Skeletal muscle cell (primary cell): ENCODE measurements at regions not wholly inside any gene's neighbourhood (a gene's known extent, or its start where the extent isn't known, plus 50 kb on each side); places are given as distances from the start of the nearest gene placed in this dataset.
"Not testable (repeated sequence)": the region's sequence is repeated elsewhere in the genome, so short reads cannot be mapped to it uniquely, and the experiment has no call there.

Experiments used
- DNase-seq: peaks from one replicate; pipeline ENCODE4 v3.0.0-alpha.2; 2010; ENCODE audit warnings: low read depth
- H3K4me3 ChIP-seq: 2 replicates; pipeline ENCODE4 v1.5.1; 2011; ENCODE audit warnings: low read depth, mild to moderate bottlenecking, control low read depth, low read length, moderate library complexity

- DNase-seq = no peak
- no peak overlapping the region for H3K4me3 ChIP-seq
These were observed 86.8 kb upstream of the NEDD4L start for GRCh38 chr18:57957210-57957609.

- H3K4me3 ChIP-seq = no peak overlapping the region
- no peak for DNase-seq
These were observed 87.5 kb upstream of the NEDD4L start for GRCh38 chr18:57956491-57956890.

DNA sequence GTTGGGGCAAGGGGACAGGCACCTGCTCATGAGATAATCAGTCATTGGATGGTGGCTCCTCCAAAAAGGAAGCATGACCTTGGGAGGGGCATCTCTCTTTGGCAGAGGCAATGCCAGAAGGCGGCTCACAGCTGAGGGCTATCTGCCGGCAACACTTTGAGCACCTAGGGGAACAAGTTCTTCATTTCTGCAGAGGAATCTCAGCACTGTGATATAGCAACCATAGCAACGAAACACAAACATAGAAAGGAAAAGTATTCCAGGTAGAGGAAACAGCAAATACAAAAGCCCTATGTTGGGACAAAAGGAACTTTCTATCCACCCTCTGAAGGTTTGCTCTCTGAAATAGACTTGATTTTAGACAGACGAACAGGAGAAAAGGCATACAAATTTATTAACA lies 89.1 kb upstream of the NEDD4L start:
- no peak overlapping the region for H3K4me3 ChIP-seq
- no peak for DNase-seq

DNA sequence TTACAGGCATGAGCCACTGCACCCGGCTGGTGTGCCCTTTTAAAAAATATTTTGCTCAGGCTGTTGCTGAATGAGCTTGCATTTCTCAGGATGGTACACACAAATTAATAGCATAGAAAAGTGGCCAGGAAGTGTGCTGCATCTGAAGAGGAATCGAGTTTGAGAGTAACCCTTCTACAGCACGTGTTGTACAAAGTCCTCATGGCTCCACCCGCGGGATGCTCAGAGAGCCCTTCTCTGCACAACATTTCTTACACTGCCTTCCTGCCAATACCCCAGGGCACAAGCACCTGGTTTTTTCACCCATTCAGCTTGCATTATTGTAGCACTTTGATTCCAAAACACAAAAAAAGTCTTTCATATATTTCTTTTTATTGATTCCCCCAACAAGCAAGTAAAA lies 90.1 kb upstream of the NEDD4L start:
- H3K4me3 ChIP-seq = no peak overlapping the region
- no peak for DNase-seq

DNA sequence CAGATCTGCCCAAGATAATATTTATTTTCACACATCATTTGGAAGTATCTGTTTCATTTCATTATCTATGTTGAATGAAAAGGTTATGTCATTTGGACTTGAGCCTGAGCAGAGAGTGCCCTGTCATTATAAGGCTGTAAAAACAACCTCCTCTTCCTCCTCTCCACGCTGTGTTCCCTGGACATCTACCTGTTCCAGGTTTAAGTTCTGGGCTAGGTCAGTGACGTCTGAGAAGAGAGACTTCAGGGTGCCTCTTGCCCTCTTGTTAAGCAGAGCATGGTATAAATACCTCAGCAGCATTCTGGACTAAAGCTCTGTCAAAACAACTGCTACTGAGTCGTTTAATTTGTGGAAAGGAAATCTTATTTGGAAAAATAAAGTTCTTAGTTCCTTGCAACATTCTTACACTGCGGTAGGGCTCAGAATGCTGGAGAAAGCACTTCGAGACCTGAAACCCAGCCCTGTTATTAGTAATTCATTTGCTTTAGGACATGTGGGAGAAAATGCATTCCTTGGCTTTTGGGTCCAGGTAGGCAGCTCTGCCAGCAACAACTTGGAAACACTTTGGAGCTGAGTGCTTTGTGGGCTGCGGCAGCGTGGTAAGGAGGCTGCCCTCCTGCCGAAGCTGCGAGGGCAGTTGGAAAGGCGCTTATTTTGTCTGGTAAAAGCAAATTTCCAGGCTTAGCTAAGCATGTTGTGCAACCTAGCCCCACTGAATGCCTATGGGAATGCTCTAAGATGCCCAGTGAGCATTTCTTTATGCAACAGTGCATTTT lies 91.8 kb upstream of the NEDD4L start:
- no peak for DNase-seq
- no peak overlapping the region for H3K4me3 ChIP-seq

DNA sequence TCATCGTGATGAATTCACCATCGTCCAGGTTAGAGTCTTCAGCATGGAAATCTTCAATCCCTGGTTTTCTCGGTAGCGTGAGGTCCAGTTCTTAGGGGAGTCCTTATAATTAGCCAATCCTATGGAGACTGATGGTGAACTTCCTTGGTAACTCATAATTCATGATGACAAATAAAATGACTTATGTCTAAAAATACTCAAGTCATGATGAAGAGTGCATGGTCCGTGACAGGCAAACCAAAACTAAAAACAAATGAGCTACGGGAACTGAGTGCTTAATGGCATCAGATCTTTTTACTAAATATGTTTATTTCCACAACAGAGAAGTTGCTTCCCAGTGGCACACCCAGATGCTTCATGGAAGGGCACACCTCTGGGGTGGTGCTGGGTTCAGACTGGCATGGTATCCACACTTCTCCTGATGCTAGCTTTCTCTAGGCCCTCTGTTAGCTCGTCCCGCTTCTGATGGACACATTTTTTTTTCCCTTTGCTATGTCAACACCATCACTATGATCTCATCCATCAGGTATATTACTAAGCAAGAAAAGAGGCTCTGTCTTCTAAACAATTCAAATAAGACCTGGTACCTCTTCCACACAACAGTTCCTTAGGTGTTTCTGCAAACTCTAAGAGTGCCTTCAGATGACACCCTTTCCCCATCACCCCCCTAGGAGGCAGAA lies 92.8 kb upstream of the NEDD4L start:
- no peak overlapping the region for H3K4me3 ChIP-seq
- DNase-seq = no peak

- no peak for DNase-seq
These were observed 93.5 kb upstream of the NEDD4L start for GRCh38 chr18:57950542-57950941.

GRCh38 chr18:57949335-57949734 lies 94.7 kb upstream of the NEDD4L start:
- DNase-seq = not testable (repeated sequence)

More at GRCh38 chr18:57950542-57950941, 93.5 kb upstream of the NEDD4L start:
- H3K4me3 ChIP-seq = no peak overlapping the region

GRCh38 chr18:57947117-57947516 lies 96.9 kb upstream of the NEDD4L start:
- no peak overlapping the region for H3K4me3 ChIP-seq

More at GRCh38 chr18:57949335-57949734, 94.7 kb upstream of the NEDD4L start:
- not testable (repeated sequence) for H3K4me3 ChIP-seq

GRCh38 chr18:57943723-57944122 lies 100.3 kb upstream of the NEDD4L start:
- no peak for DNase-seq
- no peak overlapping the region for H3K4me3 ChIP-seq

More at GRCh38 chr18:57947117-57947516, 96.9 kb upstream of the NEDD4L start:
- DNase-seq = no peak

DNA sequence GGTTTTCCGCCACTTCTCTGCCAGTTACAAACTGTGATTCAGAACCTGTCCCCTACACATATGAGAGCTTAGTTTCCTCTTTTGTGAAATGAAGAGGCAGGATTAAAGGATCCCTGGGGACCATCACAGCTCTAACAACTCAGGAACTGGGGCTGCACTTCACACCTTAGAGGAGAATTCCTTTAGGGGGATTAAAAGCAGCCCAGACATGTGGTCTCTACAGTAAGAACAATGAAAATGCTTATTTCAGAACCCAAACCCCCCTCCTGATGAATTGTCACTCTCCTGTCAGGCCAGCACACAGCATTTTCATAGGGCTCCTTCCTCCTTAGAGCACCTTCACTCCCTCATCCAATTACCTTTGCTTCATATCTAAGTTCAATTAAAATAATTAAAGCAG lies 101.5 kb upstream of the NEDD4L start:
- no peak overlapping the region for H3K4me3 ChIP-seq
- DNase-seq = no peak

- H3K4me3 ChIP-seq = no peak overlapping the region
- no peak for DNase-seq
These were observed 102.1 kb upstream of the NEDD4L start for GRCh38 chr18:57941841-57942489.

GRCh38 chr18:57940166-57940660 lies 103.8 kb upstream of the NEDD4L start:
- no peak for DNase-seq

DNA sequence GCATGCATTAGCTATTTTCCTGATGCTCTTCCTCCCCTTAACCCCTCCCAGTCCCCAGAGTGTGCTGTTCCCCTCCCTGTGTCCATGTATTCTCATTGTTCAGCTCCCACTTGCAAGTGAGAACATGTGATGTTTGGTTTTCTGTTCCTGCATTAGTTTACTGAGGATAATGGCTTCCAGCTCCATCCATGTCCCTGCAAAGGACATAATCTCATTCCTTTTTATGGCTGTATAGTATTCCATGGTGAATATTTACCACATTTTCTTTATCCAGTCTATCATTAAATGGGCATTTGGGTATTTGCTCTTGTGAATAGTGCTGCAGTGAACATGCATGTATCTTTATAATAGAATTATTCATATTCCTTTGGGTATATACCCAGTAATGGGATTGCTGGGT lies 109.7 kb upstream of the NEDD4L start:
- not testable (repeated sequence) for DNase-seq, H3K4me3 ChIP-seq

More at GRCh38 chr18:57940166-57940660, 103.8 kb upstream of the NEDD4L start:
- H3K4me3 ChIP-seq = no peak overlapping the region

DNA sequence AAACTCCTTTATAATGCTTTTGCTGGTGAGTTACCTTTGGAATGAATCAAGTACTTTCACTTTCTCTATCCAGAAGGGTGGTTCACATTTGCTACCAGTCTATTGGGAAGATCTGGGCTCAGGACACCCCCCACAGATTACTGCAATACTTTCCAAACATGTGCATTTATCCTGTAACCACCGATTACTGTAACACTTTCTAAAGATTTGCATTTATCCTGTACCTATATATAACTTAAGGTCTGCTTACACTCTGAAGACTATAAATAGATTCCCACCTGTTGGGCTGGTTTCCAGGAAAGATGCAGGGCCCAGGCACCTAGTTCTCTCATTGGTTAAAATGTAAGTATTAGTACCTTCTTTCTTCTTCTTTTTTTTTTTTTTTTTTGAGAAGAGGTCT lies 113.0 kb upstream of the NEDD4L start:
- DNase-seq = no peak
- no peak overlapping the region for H3K4me3 ChIP-seq

- H3K4me3 ChIP-seq = no peak overlapping the region
- DNase-seq = no peak
These were observed 113.5 kb upstream of the NEDD4L start for GRCh38 chr18:57930476-57930875.

DNA sequence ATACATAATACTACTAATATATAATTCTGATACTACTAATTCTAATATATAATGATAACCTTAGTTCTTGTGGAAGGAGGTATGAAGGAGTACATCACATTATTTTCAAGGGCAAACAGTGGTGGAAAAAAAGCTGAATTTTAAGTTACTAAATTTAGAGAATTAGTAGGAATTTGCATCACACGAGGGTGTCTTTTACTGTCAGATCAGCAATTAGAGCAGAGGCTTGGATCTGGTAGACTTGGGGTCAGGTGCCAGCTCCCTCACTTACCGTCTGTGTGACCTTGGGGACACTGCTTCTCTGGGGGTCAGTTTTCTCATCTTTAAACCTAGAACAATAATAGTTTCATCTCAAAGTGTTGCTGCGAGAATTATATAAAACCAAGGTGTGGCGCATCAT lies 114.1 kb upstream of the NEDD4L start:
- no peak for DNase-seq
- no peak overlapping the region for H3K4me3 ChIP-seq

- H3K4me3 ChIP-seq = no peak overlapping the region
- DNase-seq = no peak
These were observed 115.6 kb upstream of the NEDD4L start for GRCh38 chr18:57928466-57928865.

- no peak overlapping the region for H3K4me3 ChIP-seq
- no peak for DNase-seq
These were observed 116.5 kb upstream of the NEDD4L start for GRCh38 chr18:57927511-57927910.

- DNase-seq = no peak
- H3K4me3 ChIP-seq = no peak overlapping the region
These were observed 118.3 kb upstream of the NEDD4L start for GRCh38 chr18:57925706-57926105.
